GM21447 (cell line): ENCODE measurements at regions not wholly inside any gene's neighbourhood (a gene's known extent, or its start where the extent isn't known, plus 50 kb on each side); places are given as distances from the start of the nearest gene placed in this dataset.

Experiments
- ATAC-seq: cut with Tn5 transposase; IDR thresholded peaks from one replicate; pipeline ENCODE4 v1.9.1; 2021; ENCODE audit not compliant: unreplicated experiment

DNA sequence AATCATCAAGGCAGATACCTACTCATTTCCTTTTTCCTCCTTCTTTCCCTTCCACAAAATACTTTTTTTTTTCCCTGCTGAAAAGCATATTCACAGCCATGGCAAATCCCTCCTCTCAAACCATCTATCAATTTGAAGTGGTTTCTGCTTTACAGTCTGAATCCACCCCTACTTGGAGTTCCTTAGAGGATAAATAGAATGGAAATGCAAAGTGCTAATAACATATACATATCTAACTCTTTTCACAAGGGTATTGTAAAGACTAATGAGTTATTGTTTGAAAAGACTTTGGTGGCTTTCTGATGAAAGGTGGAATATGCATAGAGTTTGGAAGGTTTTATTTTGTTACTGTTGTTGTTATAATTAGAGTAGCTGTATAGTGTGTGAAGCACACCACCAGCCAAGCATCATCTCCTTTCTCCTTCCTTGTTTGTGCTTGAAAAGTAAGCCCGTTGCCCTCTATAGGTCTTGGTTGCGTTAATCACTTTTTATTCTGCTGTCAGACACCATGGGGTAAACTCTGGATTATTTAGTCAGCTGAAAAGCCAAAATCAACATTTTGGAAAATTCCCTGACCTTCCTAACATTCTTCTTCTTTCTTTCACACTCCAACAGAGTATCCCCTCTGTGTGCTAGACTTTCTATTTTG lies 2126.9 kb upstream of the CELF4 start:
- ATAC-seq: no peak

DNA sequence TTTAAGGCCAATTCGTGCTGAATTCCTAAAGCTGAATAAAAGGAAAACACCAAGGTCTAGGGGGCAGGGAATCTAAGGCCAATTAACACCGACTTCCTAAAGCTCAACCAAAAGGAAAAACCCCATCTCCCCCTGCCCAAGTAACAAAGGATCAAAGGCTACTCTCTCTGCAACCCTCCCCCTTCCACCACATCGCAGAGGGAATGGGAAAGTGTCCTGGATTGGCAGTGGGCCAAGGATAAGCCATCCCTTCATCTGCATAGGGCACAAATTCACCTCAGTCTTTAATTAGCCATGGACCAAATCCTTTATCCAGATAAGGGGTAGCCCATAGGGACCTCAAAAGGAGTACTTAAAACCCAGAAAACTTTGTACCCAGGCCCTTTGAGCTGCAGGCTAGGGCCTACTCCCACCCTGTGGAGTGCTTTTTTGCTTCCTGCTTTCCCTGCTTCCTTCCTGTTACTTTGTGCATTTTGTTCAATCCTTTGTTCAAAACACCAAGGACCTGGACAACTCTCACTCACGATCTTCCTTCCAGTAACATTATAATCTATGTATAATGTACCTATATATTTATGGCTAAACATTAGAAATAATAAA lies 2119.8 kb upstream of the CELF4 start:
- no peak for ATAC-seq

- ATAC-seq: no peak
Observed at GRCh38 chr18:39681061-39681460, 2115.5 kb upstream of the CELF4 start.

DNA sequence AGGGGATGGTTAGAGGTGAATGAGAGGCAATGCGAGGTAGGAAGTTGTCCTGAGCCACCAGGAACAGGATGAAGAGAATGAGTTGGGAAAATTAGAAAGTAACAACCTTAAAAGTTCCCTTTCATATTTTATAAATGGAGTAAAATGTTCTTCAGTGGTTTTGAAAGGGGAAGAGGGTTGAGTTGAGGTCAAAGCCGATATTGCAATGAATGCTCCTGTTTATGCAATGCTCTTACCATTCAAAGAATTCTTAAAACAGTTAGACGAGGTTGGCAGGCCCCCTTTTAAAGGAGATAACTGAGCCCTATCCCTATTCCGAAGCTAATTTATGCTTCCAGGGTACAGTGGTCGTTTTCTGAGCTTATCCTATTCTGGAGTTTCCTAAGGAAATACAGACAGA lies 2110.3 kb upstream of the CELF4 start:
- no peak for ATAC-seq

GRCh38 chr18:39675368-39675767 lies 2109.8 kb upstream of the CELF4 start:
- ATAC-seq: no peak

GRCh38 chr18:39672171-39672570 lies 2106.6 kb upstream of the CELF4 start:
- no peak for ATAC-seq

DNA sequence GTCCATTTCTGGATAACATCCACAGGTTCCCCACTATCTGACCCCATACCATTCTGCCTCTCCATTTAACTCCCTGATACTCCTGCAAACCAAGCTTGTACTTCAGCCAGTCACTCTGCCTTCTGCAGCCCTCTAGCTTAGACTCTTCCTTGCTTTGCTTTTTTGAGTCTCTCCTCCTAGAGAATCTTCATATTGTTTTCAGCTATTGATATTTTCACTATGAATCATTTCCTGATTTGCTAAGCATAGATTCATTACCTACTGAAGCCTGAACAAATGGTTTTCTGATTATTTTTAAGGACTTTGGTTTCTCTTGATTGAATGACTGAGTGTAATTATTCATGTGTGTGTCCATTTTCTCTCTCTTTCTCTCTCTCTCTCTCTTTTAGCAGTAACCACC lies 2102.3 kb upstream of the CELF4 start:
- no peak for ATAC-seq

DNA sequence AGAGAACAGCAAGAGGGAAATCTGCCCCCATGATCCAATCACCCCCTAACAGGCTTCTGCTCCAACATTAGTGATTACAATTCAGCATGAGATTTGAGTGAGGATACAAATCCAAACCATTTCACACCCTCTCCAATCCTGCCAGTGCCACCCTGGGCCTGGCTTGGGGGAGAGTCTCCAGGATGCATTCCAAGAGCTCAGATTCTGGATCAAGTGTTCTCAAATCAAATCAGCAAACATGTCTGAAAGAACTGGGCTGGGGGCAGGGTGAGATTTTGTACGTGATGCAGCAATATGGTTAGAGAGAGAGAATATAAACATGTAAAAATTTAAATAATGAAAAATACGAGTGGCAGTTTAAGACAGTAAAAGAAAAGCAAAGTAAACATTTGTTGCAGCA lies 2100.9 kb upstream of the CELF4 start:
- no peak for ATAC-seq

DNA sequence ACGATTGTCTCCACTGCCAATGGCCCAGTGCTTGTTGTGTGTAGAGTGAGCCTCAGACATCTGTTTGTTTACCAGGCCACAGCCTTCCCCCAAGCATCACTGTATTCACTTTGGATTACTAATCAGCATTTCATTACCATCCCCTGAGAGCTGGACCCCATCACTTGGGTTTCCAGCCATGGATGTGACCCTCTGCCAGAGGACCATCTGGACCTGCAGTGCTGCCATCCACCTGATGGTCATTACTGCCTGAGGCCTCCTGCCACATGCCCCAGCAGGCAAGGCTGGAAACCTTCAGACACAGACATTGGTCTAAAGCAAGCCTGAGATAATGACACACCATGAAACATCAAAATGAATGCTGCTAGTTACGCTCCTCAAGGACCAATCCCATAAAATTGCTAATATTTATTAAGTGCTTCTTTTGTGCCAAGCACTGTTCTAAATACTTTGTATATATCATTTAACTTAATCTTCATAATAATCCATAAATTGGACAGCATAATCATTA lies 2096.3 kb upstream of the CELF4 start:
- no peak for ATAC-seq

GRCh38 chr18:39660141-39660540 lies 2094.5 kb upstream of the CELF4 start:
- no peak for ATAC-seq

DNA sequence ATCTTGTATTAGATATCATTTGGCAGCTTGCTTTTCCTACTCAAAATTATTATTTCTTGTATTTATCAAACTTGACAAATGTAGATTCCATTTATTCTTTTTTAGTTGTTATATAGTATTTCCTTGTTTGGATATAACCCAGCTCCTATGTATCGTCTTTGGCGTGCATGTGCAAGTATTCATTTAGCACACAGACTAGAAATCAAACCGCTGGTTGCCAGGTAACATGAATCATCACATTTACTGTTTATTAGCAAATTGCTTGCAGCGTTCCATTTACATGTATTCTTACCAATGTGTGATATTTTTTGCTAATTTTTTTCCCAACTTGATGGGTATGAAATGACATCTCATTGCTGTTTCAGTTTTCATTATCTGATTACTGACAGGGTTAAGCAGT lies 2089.7 kb upstream of the CELF4 start:
- ATAC-seq: no peak

- ATAC-seq: no peak
Observed at GRCh38 chr18:39653221-39653620, 2087.6 kb upstream of the CELF4 start.

DNA sequence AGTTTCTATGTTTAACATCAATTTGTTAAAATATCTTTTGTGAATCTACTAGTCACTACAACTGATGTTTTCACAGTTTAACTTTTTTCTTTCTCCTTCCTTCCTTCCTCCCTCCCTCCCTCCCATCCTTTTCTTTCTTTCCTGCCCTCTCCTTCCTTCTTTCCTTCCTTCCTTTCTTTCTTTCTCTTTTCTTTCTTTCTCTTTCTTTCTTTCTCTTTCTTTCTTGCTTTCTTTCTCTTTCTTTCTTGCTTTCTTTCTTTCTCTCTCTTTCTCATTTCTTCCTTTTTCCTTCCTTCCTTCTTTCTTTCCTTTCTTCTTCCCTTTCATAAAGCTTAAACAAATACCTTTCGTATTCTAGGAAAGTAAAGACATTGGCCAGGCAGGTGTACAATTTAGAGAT lies 2083.0 kb upstream of the CELF4 start:
- ATAC-seq: no peak

- ATAC-seq: no peak
Observed at GRCh38 chr18:39647627-39648534, 2082.3 kb upstream of the CELF4 start.

- no peak for ATAC-seq
Observed at GRCh38 chr18:39638224-39638623, 2072.6 kb upstream of the CELF4 start.

DNA sequence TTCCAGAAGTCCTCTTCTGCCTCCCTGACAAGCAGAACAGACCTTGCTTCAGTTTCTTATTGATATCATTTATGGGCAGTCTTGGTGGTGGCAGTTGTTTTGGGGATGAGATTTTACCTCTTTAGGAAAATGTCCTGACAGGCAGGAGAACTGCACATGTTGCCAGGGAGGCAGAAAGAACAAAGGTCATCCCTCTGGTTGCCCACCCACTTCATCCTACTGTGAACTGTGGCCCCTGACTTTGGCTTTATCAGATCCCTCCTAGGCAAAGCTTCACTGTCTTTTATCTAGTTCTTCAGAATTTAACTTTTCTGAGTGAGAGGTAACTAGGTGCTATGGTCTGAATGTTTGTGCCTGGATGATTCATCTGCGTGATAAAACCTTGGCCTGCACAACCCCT lies 2071.3 kb upstream of the CELF4 start:
- no peak for ATAC-seq

GRCh38 chr18:39635966-39636365 lies 2070.4 kb upstream of the CELF4 start:
- no peak for ATAC-seq

DNA sequence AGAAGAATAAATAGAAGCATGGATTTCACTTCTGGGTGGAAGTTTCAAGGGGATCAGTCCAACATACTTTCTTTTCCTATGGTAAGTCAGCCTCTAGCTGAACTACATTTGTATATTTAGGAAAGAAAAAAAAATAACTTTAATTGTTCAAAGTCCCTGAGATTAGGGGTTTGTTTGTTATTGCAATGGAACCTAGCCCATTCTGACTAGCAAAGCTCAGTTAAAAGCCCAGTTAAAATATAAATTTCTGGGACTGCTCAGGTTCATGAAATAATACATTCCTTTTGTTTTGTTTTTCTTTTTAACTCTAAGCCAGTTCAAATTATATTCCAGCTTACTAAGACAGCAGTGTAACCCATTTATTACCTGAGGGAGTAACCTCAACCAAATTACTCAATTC lies 2069.6 kb upstream of the CELF4 start:
- ATAC-seq: no peak

DNA sequence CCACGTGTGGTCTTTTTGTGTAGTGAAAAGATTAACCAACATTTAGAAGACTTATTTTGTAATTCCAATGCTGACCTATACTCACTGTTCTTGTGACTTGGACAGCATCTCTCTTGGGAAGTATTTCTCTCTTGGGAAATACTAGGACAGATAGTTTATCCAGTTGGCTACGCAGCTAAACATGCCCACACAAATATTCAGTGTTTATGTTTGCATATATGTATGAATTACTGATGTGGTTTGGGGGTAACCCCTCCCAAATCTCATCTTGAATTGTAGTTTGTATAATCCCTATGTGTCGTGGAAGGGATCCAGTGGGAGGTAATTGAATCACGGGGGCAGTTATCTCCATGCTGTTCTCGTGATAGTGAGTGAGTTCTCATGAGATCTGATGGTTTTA lies 2062.3 kb upstream of the CELF4 start:
- ATAC-seq: no peak

DNA sequence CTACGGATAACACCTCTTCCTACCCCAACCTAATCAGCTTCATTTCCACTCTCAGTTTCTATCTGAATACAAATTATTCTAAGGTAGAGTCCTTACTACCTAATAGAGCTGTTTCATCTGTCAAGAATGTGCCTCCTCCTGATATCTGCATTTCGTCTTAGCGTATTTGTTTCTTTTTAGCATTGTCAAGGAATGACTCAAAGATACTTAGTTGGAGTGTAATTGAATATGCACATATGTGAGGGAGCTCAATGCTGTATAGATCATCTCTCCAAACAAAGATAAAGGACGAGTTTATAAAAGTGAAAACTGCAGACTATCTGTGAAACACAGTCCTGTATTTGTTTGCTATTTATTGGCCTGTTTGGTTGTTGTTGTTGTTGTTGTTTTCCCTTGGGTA lies 2059.4 kb upstream of the CELF4 start:
- ATAC-seq: no peak

DNA sequence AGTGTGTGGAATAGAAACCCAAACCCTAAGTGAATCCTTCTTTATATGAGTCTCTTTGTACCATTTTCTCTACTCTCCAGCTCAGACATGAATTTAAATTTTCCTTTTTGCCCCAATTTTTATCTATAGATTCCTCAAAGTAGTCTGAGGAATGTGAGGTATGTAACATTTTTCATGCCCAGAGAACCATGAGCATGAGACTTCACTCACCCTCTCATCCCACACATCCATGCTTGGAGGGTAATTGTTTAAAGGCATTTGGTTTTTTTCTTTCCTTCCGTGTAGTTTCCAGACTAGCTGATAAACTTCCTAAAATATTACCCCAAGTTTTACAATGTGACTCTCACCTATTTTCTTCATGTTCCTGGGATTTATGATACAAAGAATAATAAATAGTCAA lies 2056.8 kb upstream of the CELF4 start:
- no peak for ATAC-seq
